GM12875 (cell line): ENCODE measurements at regions not wholly inside any gene's neighbourhood (a gene's known extent, or its start where the extent isn't known, plus 50 kb on each side); places are given as distances from the start of the nearest gene placed in this dataset.

Source experiments
- H3K4me3 ChIP-seq: one replicate; pipeline ENCODE4 v1.5.1; 2011; ENCODE audit warnings: low read depth, low read length, control low read depth
- TF ChIP-seq, protein P1 (sequence below): IDR thresholded peaks from 2 replicates; pipeline ENCODE4 v1.5.1; 2011; ENCODE audit warnings: low read depth, mild to moderate bottlenecking, control low read depth, inconsistent platforms, low read length, moderate library complexity, borderline replicate concordance; ENCODE audit not compliant: insufficient read depth

DNA sequence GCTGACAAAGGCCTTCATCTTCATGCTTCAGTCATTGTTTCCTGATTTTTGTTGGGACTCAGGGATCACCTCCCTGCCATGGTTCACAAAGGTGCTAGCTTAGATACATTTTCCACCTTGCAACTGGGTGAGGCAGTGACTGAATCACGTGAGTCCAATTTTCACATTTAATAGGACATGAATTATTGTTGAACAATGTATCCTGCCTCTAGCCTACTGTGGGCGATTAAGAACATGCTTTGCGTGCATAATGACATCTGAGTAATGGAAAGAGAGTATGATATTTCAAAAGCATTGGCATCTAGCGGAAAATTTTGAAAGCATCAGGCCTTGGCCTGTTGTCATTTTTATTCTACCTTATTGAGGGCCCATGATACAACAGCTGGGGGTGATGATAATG, 199.2 kb upstream of the JAG1 start:
- H3K4me3 ChIP-seq, result no peak overlapping the region
- TF ChIP-seq, protein P1, sequence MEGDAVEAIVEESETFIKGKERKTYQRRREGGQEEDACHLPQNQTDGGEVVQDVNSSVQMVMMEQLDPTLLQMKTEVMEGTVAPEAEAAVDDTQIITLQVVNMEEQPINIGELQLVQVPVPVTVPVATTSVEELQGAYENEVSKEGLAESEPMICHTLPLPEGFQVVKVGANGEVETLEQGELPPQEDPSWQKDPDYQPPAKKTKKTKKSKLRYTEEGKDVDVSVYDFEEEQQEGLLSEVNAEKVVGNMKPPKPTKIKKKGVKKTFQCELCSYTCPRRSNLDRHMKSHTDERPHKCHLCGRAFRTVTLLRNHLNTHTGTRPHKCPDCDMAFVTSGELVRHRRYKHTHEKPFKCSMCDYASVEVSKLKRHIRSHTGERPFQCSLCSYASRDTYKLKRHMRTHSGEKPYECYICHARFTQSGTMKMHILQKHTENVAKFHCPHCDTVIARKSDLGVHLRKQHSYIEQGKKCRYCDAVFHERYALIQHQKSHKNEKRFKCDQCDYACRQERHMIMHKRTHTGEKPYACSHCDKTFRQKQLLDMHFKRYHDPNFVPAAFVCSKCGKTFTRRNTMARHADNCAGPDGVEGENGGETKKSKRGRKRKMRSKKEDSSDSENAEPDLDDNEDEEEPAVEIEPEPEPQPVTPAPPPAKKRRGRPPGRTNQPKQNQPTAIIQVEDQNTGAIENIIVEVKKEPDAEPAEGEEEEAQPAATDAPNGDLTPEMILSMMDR, result no peak

DNA sequence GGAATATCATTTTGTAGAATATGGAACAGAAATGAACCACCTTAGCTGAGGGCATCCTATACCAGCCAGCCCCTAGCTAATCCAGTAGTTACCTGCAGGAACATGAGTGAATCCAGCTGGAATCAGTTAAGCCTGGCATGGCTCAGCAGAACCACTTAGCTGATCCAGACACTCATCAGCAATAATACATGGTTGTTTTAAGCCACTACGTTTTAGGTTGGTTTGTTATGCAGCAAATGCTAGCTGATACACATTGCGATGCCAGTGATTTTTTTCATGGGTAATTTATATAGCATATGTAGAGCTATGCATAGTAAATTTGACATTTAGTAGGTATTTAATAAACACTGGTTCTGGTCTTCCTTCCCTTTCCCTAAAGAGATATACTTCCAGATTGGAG, 201.9 kb upstream of the JAG1 start:
- TF ChIP-seq, protein P1, result no peak
- no peak overlapping the region for H3K4me3 ChIP-seq

GRCh38 chr20:10876558-10876957, 202.8 kb upstream of the JAG1 start:
- TF ChIP-seq, protein P1, result no peak
- H3K4me3 ChIP-seq, result no peak overlapping the region

DNA sequence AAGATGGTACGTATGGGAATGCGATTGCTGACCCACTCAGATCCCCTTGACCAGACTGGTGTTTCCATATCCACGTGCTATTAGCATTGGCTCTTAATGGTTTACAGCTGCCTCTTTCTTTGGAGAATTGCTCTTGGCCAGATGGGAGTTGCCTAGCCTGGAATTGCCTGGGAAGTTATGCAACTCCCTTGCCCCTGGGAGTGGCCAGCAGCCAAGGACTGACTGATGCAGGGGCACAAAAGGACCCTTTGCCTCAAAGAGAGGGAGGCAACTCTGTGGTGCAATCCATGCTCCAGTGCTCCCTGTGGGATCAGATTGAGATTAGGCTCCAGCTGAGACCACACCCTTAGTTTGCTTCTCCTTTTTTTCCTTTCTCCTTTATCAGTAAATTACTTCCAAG, 203.5 kb upstream of the JAG1 start:
- H3K4me3 ChIP-seq, result no peak overlapping the region
- TF ChIP-seq, protein P1, result no peak

GRCh38 chr20:10883166-10883565, 209.4 kb upstream of the JAG1 start:
- H3K4me3 ChIP-seq, result no peak overlapping the region
- TF ChIP-seq, protein P1, result no peak

DNA sequence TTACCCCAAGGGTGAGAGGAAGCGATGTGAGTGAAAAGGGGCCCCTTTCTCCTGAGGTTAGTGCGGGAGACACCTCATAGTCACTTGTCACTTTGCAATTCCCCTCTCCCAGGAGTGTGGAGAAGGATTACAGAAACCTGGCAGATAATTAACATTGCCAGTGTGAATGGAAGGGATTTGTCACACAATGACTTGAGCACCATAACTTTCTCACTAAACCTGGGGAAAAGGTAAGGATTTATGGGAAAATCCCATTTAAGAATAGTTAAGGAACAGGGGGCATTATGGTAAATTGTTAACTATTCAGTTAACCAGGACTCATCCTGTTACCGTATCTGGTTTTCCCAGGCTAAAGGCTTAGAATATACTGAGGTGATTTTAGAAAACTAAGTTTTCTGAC, 219.5 kb upstream of the JAG1 start:
- H3K4me3 ChIP-seq, result no peak overlapping the region
- TF ChIP-seq, protein P1, result no peak

DNA sequence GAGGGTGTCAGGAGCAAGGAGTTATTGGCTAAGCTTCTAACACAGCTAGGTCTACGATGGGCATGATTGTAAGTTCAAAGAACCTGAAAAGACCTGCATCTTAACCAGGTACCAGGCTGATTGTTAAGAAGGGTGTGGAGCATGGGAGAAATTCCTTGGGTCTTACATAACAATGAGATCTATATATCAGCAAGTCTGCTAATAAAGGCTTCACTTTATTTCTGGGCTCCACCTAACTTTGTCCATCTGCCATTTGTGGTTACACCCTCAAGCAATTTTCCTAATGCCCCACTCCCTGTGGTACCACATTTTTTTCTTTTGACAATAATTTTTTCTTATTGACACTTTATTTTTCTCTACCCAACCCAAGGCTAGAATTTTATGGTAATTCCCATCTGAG, 223.5 kb upstream of the JAG1 start:
- H3K4me3 ChIP-seq, result no peak overlapping the region
- TF ChIP-seq, protein P1, result no peak
